ENCODE measurements at regions not wholly inside any gene's neighbourhood (a gene's known extent, or its start where the extent isn't known, plus 50 kb on each side); places are given as distances from the start of the nearest gene placed in this dataset.

- intact Hi-C loops (cut with DNase I): no loop called here
- DNase-seq (ENCODE audit: low spot score): no peak
- no peak for ATAC-seq
Measured at GRCh38 chr18:38076346-38077070, 510.9 kb upstream of the CELF4 start.

- DNase-seq (ENCODE audit: low spot score) (no peak), ATAC-seq (no peak)
- intact Hi-C loops (cut with DNase I): no loop called here
Measured at GRCh38 chr18:38074298-38074876, 508.8 kb upstream of the CELF4 start.

- no peak for ATAC-seq
- intact Hi-C loops (cut with DNase I): no loop called here
- DNase-seq (ENCODE audit: low spot score): no peak
Measured at GRCh38 chr18:38067821-38068220, 502.2 kb upstream of the CELF4 start.

GRCh38 chr18:38067086-38067485 lies 501.5 kb upstream of the CELF4 start:
- no peak for DNase-seq (ENCODE audit: low spot score)
- intact Hi-C loops (cut with DNase I): no loop called here

GRCh38 chr18:38052879-38053590 lies 487.4 kb upstream of the CELF4 start:
- DNase-seq (ENCODE audit: low spot score) (no peak), ATAC-seq (no peak)
- intact Hi-C loops (cut with DNase I): no loop called here

More at GRCh38 chr18:38067086-38067485, 501.5 kb upstream of the CELF4 start:
- no peak for ATAC-seq

- DNase-seq (ENCODE audit: low spot score) (no peak), ATAC-seq (no peak)
- intact Hi-C loops (cut with DNase I): no loop called here
Measured at GRCh38 chr18:38047820-38048219, 482.2 kb upstream of the CELF4 start.

- ATAC-seq (no peak), DNase-seq (ENCODE audit: low spot score) (no peak)
- intact Hi-C loops (cut with DNase I): no loop called here
Measured at GRCh38 chr18:38046651-38047050, 481.1 kb upstream of the CELF4 start.

- ATAC-seq: no peak
- intact Hi-C loops (cut with DNase I): no loop called here
Measured at GRCh38 chr18:38045845-38046244, 480.2 kb upstream of the CELF4 start.

GRCh38 chr18:38042211-38042890 lies 476.8 kb upstream of the CELF4 start:
- DNase-seq (ENCODE audit: low spot score) (no peak), ATAC-seq (no peak)
- intact Hi-C loops (cut with DNase I): no loop called here

More at GRCh38 chr18:38045845-38046244, 480.2 kb upstream of the CELF4 start:
- no peak for DNase-seq (ENCODE audit: low spot score)

- DNase-seq (ENCODE audit: low spot score) (no peak), ATAC-seq (no peak)
- intact Hi-C loops (cut with DNase I): no loop called here
Measured at GRCh38 chr18:38038242-38038641, 472.6 kb upstream of the CELF4 start.

GRCh38 chr18:38035193-38035592 lies 469.6 kb upstream of the CELF4 start:
- DNase-seq (ENCODE audit: low spot score) (no peak), ATAC-seq (no peak)
- intact Hi-C loops (cut with DNase I): no loop called here

- no peak for DNase-seq (ENCODE audit: low spot score)
- intact Hi-C loops (cut with DNase I): no loop called here
- no peak for ATAC-seq
Measured at GRCh38 chr18:38033282-38033681, 467.7 kb upstream of the CELF4 start.

- no peak for DNase-seq (ENCODE audit: low spot score)
- no peak for ATAC-seq
- intact Hi-C loops (cut with DNase I): no loop called here
Measured at GRCh38 chr18:38032516-38032915, 466.9 kb upstream of the CELF4 start.

- DNase-seq (ENCODE audit: low spot score): no peak
- no peak for ATAC-seq
- intact Hi-C loops (cut with DNase I): no loop called here
Measured at GRCh38 chr18:38028946-38029345, 463.3 kb upstream of the CELF4 start.

GRCh38 chr18:38025433-38026038 lies 459.9 kb upstream of the CELF4 start:
- ATAC-seq (no peak), DNase-seq (ENCODE audit: low spot score) (no peak)
- intact Hi-C loops (cut with DNase I): no loop called here

GRCh38 chr18:38023871-38024270 lies 458.3 kb upstream of the CELF4 start:
- intact Hi-C loops (cut with DNase I): no loop called here
- ATAC-seq (no peak), DNase-seq (ENCODE audit: low spot score) (no peak)

- ATAC-seq (no peak), DNase-seq (ENCODE audit: low spot score) (no peak)
- intact Hi-C loops (cut with DNase I): no loop called here
Measured at GRCh38 chr18:38022234-38022633, 456.6 kb upstream of the CELF4 start.

- DNase-seq (ENCODE audit: low spot score) (no peak), ATAC-seq (no peak)
- intact Hi-C loops (cut with DNase I): no loop called here
Measured at GRCh38 chr18:38019292-38019691, 453.7 kb upstream of the CELF4 start.
